Mucosa of descending colon (tissue), 3 donors: ENCODE measurements at regions not wholly inside any gene's neighbourhood (a gene's known extent, or its start where the extent isn't known, plus 50 kb on each side); places are given as distances from the start of the nearest gene placed in this dataset.

ENCODE experiments used
- ATAC-seq: fragments of 200-7000 bp; cut with Tn5 transposase; one replicate; pipeline ENCODE4 v1.9.1; 2020; ENCODE audit warnings: mild to moderate bottlenecking, moderate library complexity
- DNase-seq, 3 donors: peaks; one replicate each; pipeline ENCODE4 v3.0.0-alpha.2; 2020
- H3K36me3 ChIP-seq: fragments of 200-600 bp; one replicate; pipeline ENCODE4 v1.8.0; 2021; ENCODE audit warnings: low read depth, mild to moderate bottlenecking
- H3K4me1 ChIP-seq: fragments of 200-600 bp; one replicate; pipeline ENCODE4 v1.8.0; 2021; ENCODE audit warnings: low read depth, mild to moderate bottlenecking
- H3K4me3 ChIP-seq: fragments of 200-600 bp; one replicate; pipeline ENCODE4 v1.8.0; 2021; ENCODE audit warnings: mild to moderate bottlenecking
- H3K9me3 ChIP-seq: fragments of 200-600 bp; one replicate; pipeline ENCODE4 v1.8.0; 2021; ENCODE audit warnings: mild to moderate bottlenecking
- CTCF ChIP-seq: fragments of 200-600 bp; IDR thresholded peaks from one replicate; pipeline ENCODE4 v1.8.0; 2022; ENCODE audit warnings: antibody characterized with exemption, mild to moderate bottlenecking
- intact Hi-C, 2 donors: fragments of 100-400 bp; cut with DNase I in 1 of 2; cut with micrococcal nuclease in 1 of 2; formaldehyde crosslinking; loops; one replicate each; pipeline versions ENCODE4 v1.11.0 to v1.11.1; 2022; cut with DNase I, micrococcal nuclease
- donor health status: DM: no; HTN: no; CAD: no; lungs with moderate emphysema.
- donor health status: DM: no; HTN: no; CAD: no.
- donor health status: DM: no; HTN: yes; CAD: no.

- Histone ChIP-seq H3K9me3 (no peaks in the 10 kb centered on the region), H3K4me1 (no peaks in the 10 kb centered on the region), H3K4me3 (no peak overlapping the region), H3K36me3 (no peaks in the 10 kb centered on the region)
- ATAC-seq (no peak), DNase-seq (no peak)
- intact Hi-C loops: no loop called here
- TF ChIP-seq CTCF: no peak
Observed at GRCh38 chr11:92667486-92668152, 301.8 kb upstream of the MTNR1B start.

- intact Hi-C loops: no loop called here
- ATAC-seq (no peak), DNase-seq (no peak)
- no peaks in the 10 kb centered on the region for H3K36me3 ChIP-seq
- TF ChIP-seq CTCF: no peak
- H3K4me1 ChIP-seq: no peaks in the 10 kb centered on the region
- no peak overlapping the region for H3K4me3 ChIP-seq
- H3K9me3 ChIP-seq: no peaks in the 10 kb centered on the region
Observed at GRCh38 chr11:92670308-92670890, 299.1 kb upstream of the MTNR1B start.

GRCh38 chr11:92671081-92671480 lies 298.4 kb upstream of the MTNR1B start:
- intact Hi-C loops: no loop called here
- H3K36me3 ChIP-seq: no peaks in the 10 kb centered on the region
- no peaks in the 10 kb centered on the region for H3K9me3 ChIP-seq
- ATAC-seq: no peak
- no peak overlapping the region for H3K4me3 ChIP-seq
- H3K4me1 ChIP-seq: no peaks in the 10 kb centered on the region
- TF ChIP-seq CTCF: no peak
- no peak for DNase-seq

GRCh38 chr11:92675303-92675702 lies 294.1 kb upstream of the MTNR1B start:
- TF ChIP-seq CTCF: no peak
- Histone ChIP-seq H3K9me3 (peaks cover 3% of the 10 kb centered on the region), H3K4me1 (no peaks in the 10 kb centered on the region), H3K4me3 (no peak overlapping the region), H3K36me3 (no peaks in the 10 kb centered on the region)
- no peak for ATAC-seq
- intact Hi-C loops: no loop called here
- DNase-seq: no peak

- no peaks in the 10 kb centered on the region for H3K4me1 ChIP-seq
- ATAC-seq (no peak), DNase-seq (no peak)
- no peak overlapping the region for H3K4me3 ChIP-seq
- H3K36me3 ChIP-seq: no peaks in the 10 kb centered on the region
- TF ChIP-seq CTCF: no peak
- H3K9me3 ChIP-seq: peaks cover 3% of the 10 kb centered on the region
- intact Hi-C loops: no loop called here
Observed at GRCh38 chr11:92675810-92676209, 293.6 kb upstream of the MTNR1B start.
